ENCODE measurements at regions not wholly inside any gene's neighbourhood (a gene's known extent, or its start where the extent isn't known, plus 50 kb on each side); places are given as distances from the start of the nearest gene placed in this dataset.

- TF ChIP-seq, protein P1, sequence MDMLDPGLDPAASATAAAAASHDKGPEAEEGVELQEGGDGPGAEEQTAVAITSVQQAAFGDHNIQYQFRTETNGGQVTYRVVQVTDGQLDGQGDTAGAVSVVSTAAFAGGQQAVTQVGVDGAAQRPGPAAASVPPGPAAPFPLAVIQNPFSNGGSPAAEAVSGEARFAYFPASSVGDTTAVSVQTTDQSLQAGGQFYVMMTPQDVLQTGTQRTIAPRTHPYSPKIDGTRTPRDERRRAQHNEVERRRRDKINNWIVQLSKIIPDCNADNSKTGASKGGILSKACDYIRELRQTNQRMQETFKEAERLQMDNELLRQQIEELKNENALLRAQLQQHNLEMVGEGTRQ (IDR thresholded peaks at IDR 0.05; ENCODE audit: low read depth, low read length), result no peak
- TF ChIP-seq, protein P1 (CRISPR knock-in tag; IDR thresholded peaks at IDR 0.05; ENCODE audit: borderline replicate concordance), result no peak
- TF ChIP-seq AFF4 (CRISPR knock-in tag; IDR thresholded peaks at IDR 0.05), result no peak
- no peak for TF ChIP-seq ZNF713 (CRISPR knock-in tag; IDR thresholded peaks at IDR 0.05)
These were observed 138.8 kb upstream of the DCAF8L1 start (continued) for GRCh38 chrX:28120072-28120471.

DNA sequence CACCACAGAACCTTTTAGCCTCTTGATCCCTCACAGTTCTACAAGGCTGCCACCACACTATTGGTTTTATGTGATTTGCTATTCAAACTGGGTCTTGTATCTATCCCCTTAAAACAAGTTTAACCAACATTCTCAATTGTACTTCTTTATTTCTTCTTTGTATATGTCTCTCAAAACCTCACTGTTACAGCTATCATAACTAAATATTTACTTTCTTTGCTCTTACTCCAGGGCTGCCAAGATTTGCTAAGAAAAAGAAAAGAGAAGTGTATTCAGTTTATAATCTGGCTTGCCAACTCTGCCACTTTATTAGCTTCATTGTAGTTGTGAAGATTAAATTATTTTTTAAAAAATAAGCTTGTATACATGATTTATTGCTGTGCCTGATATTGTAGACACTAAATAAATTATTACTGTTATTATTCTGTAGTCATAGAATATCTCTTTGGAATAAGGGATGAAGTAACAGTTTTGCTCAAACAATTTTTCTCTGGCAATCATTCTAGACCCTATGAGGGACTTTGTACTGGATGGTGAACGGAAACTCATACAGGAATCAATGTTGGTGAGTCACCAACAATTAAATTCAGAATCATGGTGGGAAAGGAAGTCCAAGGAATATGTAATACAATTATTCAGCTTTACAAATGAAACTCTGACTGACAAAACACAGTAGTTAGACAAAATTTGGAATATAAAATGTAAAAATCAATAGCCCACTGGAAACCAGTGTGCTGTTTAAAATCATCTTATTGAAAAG, 127.1 kb upstream of the DCAF8L1 start:
- intact Hi-C loops (cut with micrococcal nuclease; ENCODE audit: unreplicated experiment), result no loop called here
- Histone ChIP-seq H4K20me1 (ENCODE audit: insufficient read depth, low read length) (no peaks in the 10 kb centered on the region), H3K27ac (ENCODE audit: extremely low read length, insufficient read depth, low read length) (no peak overlapping the region), H3K4me3 (replicated peaks in 1 of 3; ENCODE audit: insufficient read depth in 1 of 3, low read depth in 2 of 3, low read length in 3 of 3) (no peak overlapping the region), H2AFZ (ENCODE audit: low read length) (no peak overlapping the region), H3K36me3 (replicated peaks in 1 of 2; ENCODE audit: control insufficient read depth in 1 of 2, insufficient read depth in 2 of 2, low read length in 2 of 2) (no peaks in the 10 kb centered on the region), H3K4me2 (ENCODE audit: low read depth, low read length) (no peak overlapping the region), H3K9ac (ENCODE audit: insufficient read depth, low read depth, low read length) (no peak overlapping the region), H3K27me3 (ENCODE audit: control insufficient read depth in 1 of 2, insufficient read depth in 2 of 2, low read length in 2 of 2) (no peaks in the 10 kb centered on the region), H3K79me2 (ENCODE audit: insufficient read depth, low read length) (no peaks in the 10 kb centered on the region), H3K4me1 (ENCODE audit: insufficient read depth, low read length) (no peaks in the 10 kb centered on the region), H3K9me3 (ENCODE audit: low read length) (no peaks in the 10 kb centered on the region)
- 6% methylated on average over 1 of the region's 1 CpG for WGBS (ENCODE audit: low lambda C conversion rate)
- ChIA-PET CTCF (ENCODE audit: low intra/inter-chr PET ratio, low total read pairs) (no interaction called here), POLR2A (no interaction called here)
- FAIRE-seq (no peak), ATAC-seq (no peak), DNase-seq (ENCODE audit: low spot score) (no peak)
- BruUV-seq (replicated peaks), result no TSS peak
- in situ Hi-C loops (cut with HindIII; ENCODE audit: extremely low pct_ligation_motif_present, low pct_unique_long_range_greater_than_20kb), result no loop called here
- TF ChIP-seq, protein P2, sequence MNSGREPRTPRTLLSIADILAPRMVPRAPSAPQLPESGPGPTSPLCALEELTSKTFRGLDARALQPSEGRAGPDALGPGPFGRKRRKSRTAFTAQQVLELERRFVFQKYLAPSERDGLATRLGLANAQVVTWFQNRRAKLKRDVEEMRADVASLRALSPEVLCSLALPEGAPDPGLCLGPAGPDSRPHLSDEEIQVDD (CRISPR knock-in tag; IDR thresholded peaks at IDR 0.05; ENCODE audit: borderline replicate concordance), result no peak
- TF ChIP-seq RCOR2 (CRISPR knock-in tag; IDR thresholded peaks at IDR 0.05), result no peak
- no peak for TF ChIP-seq ZBTB33 (CRISPR knock-in tag; IDR thresholded peaks at IDR 0.05)
- TF ChIP-seq, protein P3, sequence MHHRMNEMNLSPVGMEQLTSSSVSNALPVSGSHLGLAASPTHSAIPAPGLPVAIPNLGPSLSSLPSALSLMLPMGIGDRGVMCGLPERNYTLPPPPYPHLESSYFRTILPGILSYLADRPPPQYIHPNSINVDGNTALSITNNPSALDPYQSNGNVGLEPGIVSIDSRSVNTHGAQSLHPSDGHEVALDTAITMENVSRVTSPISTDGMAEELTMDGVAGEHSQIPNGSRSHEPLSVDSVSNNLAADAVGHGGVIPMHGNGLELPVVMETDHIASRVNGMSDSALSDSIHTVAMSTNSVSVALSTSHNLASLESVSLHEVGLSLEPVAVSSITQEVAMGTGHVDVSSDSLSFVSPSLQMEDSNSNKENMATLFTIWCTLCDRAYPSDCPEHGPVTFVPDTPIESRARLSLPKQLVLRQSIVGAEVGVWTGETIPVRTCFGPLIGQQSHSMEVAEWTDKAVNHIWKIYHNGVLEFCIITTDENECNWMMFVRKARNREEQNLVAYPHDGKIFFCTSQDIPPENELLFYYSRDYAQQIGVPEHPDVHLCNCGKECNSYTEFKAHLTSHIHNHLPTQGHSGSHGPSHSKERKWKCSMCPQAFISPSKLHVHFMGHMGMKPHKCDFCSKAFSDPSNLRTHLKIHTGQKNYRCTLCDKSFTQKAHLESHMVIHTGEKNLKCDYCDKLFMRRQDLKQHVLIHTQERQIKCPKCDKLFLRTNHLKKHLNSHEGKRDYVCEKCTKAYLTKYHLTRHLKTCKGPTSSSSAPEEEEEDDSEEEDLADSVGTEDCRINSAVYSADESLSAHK (CRISPR knock-in tag; IDR thresholded peaks at IDR 0.05; ENCODE audit: borderline replicate concordance), result no peak
- TF ChIP-seq DNMT1 (CRISPR knock-in tag; IDR thresholded peaks at IDR 0.05), result no peak
- TF ChIP-seq SNRNP70 (IDR thresholded peaks at IDR 0.05; ENCODE audit: low read depth, low read length), result no peak
- TF ChIP-seq FOSL1 (CRISPR knock-in tag; IDR thresholded peaks at IDR 0.05; ENCODE audit: borderline replicate concordance), result no peak
